NCI-H2227 treated with DMSO at 0.1 percent for 48 hours (cell line): ENCODE measurements at regions not wholly inside any gene's neighbourhood (a gene's known extent, or its start where the extent isn't known, plus 50 kb on each side); places are given as distances from the start of the nearest gene placed in this dataset.

Experiments used
- DNase-seq: peaks from one replicate; lab custom pipeline; 2025; lab: John Stamatoyannopoulos, UW

DNA sequence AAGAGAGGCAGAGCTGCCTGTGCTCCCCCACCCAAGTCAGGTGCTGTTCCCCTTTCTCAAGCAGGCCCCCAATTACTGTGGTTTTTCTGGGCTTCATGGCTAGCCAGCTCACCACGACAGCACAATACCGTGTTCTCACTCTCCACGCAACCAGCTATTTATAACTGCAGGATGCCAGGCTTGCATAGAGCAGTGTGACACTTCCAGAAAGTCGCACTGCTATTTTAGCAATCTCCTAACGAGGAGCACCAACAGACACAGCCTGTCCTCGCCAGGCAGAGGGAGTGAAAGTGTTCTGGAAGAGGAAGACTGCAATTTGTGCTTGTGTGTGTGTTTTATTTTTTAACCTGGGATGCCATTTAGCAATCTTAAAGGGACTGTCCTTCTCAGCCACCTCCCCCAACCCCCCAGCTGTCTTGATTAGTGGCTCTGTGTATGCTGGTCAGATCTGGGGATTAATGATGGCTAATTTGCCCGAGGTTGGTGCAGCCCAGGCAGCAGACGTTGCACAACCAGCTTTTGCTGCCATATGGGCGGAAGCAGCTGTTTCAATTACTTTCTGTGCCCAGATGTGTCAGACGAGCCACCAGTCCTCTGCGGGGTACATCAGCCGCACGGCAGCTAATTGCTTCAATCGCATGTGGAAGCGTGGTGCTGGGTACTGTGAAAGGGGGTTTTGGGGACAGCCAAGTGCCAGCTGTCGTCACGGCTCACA is 268.0 kb upstream of the ARRDC4 start:
- DNase-seq, result peak; percentile 3

DNA sequence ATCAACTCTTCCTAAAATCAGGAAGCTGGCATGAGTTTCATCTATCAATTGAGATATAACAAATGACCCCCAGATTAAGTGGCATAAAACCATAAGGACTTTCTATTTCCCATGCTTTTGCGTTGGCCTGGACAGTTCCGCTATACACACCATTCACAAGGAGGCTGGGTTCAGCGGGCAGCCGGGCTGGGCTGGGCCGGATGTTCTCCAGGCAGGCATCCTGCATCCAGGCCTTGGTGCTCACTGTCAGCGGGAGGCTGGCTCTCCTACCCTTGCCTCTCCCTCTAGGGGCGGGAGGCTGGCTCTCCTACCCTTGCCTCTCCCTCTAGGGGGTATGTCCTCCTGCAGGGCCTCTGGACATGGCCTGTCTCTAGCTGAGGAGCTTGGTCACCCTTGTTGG is 266.0 kb upstream of the ARRDC4 start:
- DNase-seq, result no peak

- no peak for DNase-seq
These were observed 257.1 kb upstream of the ARRDC4 start for GRCh38 chr15:97703400-97703799.

DNA sequence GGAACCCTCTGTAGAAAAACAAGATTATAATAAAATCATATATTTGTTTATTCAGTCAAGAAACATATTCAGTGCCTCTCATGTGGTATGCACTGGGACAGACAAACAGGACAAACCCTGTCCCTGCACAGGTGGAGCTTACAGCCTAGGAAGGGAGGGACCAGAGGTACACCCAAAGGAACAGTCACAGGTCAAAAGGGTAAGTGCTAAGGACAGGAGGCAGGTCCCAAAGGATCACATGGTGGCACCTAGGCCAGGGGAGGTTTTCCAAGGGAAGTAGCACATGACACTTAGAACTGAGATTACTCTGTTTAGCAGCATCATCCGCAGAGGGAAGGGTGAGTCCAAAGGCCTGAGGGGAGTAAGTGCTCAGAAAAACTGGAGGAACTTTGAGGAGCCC is 254.4 kb upstream of the ARRDC4 start:
- DNase-seq, result no peak

DNA sequence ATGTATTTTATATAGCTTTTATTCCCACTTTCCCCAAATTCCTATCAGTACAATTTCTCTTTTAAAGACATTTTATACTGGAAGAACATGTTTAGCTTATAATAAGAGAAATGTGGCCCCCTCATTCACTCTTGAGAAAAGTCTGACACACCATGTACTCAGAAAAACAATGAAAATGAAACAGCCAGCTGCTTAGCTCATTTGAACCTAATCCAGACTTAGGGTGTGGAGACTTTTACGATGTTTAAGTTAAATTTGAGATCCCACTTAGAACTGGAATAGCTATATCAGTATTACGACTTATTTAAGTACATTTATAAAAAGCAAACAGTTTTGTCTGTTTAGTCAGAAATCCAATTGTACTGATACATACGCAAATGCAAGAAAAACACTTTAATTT is 252.3 kb upstream of the ARRDC4 start:
- no peak for DNase-seq

DNA sequence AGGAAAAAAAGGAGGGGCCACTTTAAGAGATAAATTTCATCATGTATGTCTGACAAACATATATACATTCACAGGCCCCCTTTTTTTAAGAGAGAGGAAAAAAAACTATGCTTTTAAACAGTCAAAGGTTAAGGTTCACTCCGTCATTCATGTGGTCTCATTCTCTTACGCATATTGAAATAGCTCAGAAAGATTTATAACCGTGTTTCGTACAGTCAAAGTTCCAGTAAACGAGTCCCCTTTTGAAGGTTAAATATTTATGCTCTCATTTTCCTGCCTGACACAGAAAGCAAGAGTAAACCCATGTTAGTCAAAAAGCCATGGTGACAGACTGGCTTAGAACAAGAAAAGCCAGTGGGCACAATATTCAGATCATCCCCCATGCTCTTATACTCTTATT is 248.0 kb upstream of the ARRDC4 start:
- DNase-seq, result no peak

- no peak for DNase-seq
These were observed 242.7 kb upstream of the ARRDC4 start for GRCh38 chr15:97717806-97718205.

- no peak for DNase-seq
These were observed 242.0 kb upstream of the ARRDC4 start for GRCh38 chr15:97718509-97718908.

DNA sequence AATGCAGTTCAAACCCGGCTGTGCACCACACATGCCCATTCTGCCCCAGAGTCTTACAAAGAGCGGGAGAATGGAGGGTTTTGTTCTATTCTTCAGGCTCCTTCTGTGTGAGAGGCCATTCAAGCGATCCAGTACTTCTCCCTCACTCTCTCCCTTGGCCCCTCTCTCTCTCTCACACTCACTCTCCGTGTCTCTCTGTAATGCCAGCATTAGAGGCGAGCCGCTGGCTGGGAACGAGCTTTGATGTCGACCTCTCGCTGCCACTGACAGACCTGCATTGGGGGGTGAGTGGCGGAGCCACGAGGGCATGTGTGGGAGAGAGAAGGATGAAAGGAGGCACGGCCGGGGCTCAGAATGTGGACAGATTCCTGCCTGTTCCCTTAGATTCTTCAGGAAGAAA is 231.7 kb upstream of the ARRDC4 start:
- DNase-seq, result peak; percentile 12

DNA sequence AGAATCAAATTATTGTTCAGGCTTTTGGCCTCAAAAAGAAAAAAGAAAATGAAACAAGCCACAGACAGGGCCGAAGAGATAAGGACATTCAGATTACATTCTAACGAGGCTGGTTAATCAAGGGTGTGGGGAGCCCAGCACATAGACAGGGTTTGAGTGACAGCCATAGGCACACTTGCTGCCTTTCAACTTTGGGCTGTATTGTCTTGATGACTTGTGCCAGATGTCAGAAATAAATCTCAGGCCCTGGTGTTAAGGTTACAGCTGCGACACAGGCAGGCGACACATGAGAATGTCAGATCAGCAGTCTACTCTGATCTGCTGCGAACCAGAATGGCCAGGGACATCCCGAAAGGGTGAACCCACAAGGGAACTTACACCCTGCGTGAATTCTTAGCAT is 231.2 kb upstream of the ARRDC4 start:
- DNase-seq, result no peak

- DNase-seq, result no peak
These were observed 230.2 kb upstream of the ARRDC4 start for GRCh38 chr15:97730315-97730714.

DNA sequence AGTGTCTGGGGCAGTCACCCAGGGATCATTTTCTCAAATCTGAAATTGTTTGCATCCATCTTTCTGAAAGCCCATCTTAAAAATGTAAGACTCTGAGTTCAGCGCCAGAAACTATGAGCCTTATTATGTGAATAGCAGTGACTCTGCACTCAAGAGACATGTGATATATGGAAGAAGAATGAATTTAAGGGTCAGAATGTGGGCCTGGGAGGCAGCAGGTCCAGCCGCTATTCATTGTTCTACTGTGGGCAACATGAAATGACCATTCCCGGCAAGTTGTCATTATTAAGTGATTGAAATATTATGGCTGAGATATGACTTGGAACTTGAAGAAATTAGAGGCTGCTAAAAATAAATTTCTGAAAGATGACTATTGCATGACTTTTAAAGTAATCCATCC is 228.6 kb upstream of the ARRDC4 start:
- no peak for DNase-seq

DNA sequence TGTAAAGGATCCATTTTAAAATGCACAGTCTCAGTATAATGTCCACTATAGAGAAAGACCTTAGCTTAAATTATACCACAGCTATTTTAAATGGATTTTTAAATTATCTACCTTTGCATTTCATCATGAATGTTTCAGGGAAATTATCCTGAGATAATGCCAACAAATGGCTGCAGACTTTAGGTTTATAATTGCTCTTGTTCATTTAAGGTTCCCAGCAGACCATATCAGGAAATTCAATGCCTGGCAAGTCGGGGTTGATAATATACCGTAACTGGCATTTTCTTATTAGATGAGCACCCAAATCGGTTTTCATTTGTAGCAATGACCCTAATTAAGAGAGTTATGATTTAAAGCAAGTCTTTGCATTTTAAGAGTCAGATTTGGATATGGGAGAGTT is 227.1 kb upstream of the ARRDC4 start:
- DNase-seq, result no peak

GRCh38 chr15:97736748-97737147 is 223.8 kb upstream of the ARRDC4 start:
- no peak for DNase-seq

GRCh38 chr15:97745481-97746071 is 214.9 kb upstream of the ARRDC4 start:
- no peak for DNase-seq

- DNase-seq, result no peak
These were observed 213.2 kb upstream of the ARRDC4 start for GRCh38 chr15:97747342-97747741.

- no peak for DNase-seq
These were observed 211.9 kb upstream of the ARRDC4 start for GRCh38 chr15:97748576-97748975.

GRCh38 chr15:97750060-97750459 is 210.4 kb upstream of the ARRDC4 start:
- DNase-seq, result no peak

GRCh38 chr15:97755726-97756125 is 204.8 kb upstream of the ARRDC4 start:
- no peak for DNase-seq

DNA sequence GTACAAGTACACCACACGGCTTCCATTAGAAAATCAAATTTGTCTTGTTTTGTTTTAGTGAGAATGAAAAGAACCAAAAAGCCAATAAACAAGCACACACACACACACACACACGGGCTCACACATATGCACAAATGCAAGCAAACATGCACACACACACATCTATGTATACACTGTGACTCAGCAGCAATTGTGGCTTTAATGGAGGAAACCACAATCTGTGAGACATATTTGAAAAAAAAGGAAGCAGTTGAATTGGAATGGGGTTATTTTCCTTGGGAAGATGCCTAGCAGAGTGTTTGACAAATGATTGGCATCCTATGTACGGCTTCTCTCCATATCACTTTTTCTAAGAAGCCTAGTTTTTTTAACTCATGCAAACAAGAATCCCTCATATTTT is 201.1 kb upstream of the ARRDC4 start:
- no peak for DNase-seq

GRCh38 chr15:97761110-97761509 is 199.4 kb upstream of the ARRDC4 start:
- DNase-seq, result no peak

GRCh38 chr15:97783240-97783639 is 177.3 kb upstream of the ARRDC4 start:
- no peak for DNase-seq

- DNase-seq, result no peak
These were observed 173.8 kb upstream of the ARRDC4 start for GRCh38 chr15:97786741-97787140.

GRCh38 chr15:97790180-97790579 is 170.3 kb upstream of the ARRDC4 start:
- DNase-seq, result no peak
